K562 (cell line): ENCODE measurements at regions not wholly inside any gene's neighbourhood (a gene's known extent, or its start where the extent isn't known, plus 50 kb on each side); places are given as distances from the start of the nearest gene placed in this dataset.

Experiments
- CREB1 ChIP-seq, 2 experiments: sonication (generic) in 1 of 2; formaldehyde crosslinking in 1 of 2; IDR thresholded peaks; 2 replicates each; pipeline versions ENCODE4 v1.6.1 to v1.8.0; 2012 to 2022; ENCODE audit warnings: inconsistent platforms in 1 of 2, mild to moderate bottlenecking in 1 of 2, missing genetic modification reagents in 1 of 2, moderate library complexity in 1 of 2
- DDX20 ChIP-seq: fragments of 450-650 bp; IDR thresholded peaks from 2 replicates; pipeline ENCODE4 v1.6.1; 2016; ENCODE audit warnings: missing genetic modification characterization, low read depth, mild to moderate bottlenecking, missing compliant biosample characterization, moderate library complexity
- ESRRA ChIP-seq: fragments of 450-650 bp; IDR thresholded peaks from 2 replicates; pipeline ENCODE4 v1.6.1; 2014; ENCODE audit warnings: low read depth, mild to moderate bottlenecking, moderate library complexity, borderline replicate concordance
- GABPA ChIP-seq: fragments of 200-800 bp; sonication (Bioruptor generic); conservative IDR thresholded peaks from 2 replicates; pipeline ENCODE4 v1.6.1; 2016; ENCODE audit warnings: low read depth, missing genetic modification characterization, missing compliant biosample characterization
- POLR2AphosphoS5 ChIP-seq: IDR thresholded peaks from 2 replicates; pipeline ENCODE4 v1.6.1; 2011; ENCODE audit warnings: mild to moderate bottlenecking, low read depth, low read length, moderate library complexity; ENCODE audit not compliant: control insufficient read depth, insufficient read depth
- ZFP36 ChIP-seq: fragments of 150-350 bp; IDR thresholded peaks from 2 replicates; pipeline ENCODE4 v1.6.1; 2018; ENCODE audit warnings: low read length, low read depth; ENCODE audit not compliant: partially characterized antibody
- ZNF780A ChIP-seq: fragments of 250-450 bp; sonication (Bioruptor Pico); IDR thresholded peaks from 2 replicates; pipeline ENCODE4 v1.5.0; 2021; ENCODE audit warnings: mild to moderate bottlenecking

DNA sequence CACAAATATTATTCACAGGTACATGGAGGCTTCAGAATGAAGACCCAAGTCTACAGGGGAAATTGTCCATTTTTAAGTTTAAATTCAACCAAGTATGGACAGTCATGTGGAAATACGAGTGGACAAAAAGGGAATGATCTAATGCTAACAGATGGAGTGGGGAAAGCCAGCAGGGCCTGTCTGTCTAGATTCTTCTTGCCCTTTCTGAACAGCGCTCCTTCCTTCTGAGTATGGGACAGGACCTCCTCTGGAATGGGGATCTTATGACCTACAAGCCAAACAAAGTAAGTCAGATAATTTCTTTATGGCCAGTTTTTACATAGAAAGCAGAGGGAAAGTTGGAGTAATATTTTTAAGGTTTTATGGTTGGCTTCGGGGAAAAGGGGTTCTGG is 119.8 kb upstream of the NEK6 start:
- TF ChIP-seq GABPA (no peak), ESRRA (no peak), CREB1 (IDR thresholded peaks at IDR 0.05) (no peak), CREB1 (CRISPR knock-in tag; IDR thresholded peaks at IDR 0.05) (no peak), ZFP36 (no peak), POLR2AphosphoS5 (no peak), ZNF780A (CRISPR knock-in tag) (no peak), DDX20 (tag) (no peak)
